ENCODE measurements at regions not wholly inside any gene's neighbourhood (a gene's known extent, or its start where the extent isn't known, plus 50 kb on each side); places are given as distances from the start of the nearest gene placed in this dataset.

DNA sequence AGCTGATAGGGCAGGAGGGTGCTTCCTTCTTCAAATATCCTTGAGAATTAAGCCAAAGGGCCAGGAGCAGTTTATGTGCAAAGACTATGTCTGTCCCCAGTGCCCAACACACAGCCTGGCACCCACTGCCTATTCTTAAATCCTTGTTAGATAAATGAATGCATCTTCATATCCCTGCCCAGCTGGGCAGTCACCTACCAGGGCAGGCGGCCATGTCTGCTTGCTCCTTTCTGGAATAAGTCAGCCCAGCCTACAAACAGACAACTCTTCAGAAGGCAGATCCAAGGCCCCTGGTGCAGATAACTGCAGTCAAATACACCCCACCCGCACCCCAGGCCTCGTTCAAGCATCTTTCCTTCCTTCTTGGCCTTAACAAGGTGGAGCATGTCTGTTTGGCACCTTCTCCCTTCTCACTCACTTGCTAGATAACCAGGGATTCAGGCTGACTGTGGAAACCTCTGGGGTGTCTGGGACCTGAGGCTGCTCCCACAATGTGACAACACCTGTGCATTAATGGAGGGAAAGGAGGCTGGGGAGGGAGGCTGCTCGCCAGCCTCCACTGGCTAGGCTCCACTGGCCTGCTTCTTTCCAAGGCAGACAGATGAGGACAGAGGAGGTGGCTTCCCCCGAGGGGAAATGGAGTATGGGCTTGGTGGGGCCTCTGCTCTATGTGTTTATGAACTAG is 59.9 kb upstream of the COL13A1 start:
- no peak overlapping the region for H3K4me3 ChIP-seq
- no peak for DNase-seq (ENCODE audit: low spot score in 2 of 2)
- H3K36me3 ChIP-seq, result no peaks in the 10 kb centered on the region
- no peaks in the 10 kb centered on the region for H3K9me3 ChIP-seq
- no peak overlapping the region for H3K27ac ChIP-seq
- no peaks in the 10 kb centered on the region for H3K4me1 ChIP-seq
- TF ChIP-seq, protein P1, sequence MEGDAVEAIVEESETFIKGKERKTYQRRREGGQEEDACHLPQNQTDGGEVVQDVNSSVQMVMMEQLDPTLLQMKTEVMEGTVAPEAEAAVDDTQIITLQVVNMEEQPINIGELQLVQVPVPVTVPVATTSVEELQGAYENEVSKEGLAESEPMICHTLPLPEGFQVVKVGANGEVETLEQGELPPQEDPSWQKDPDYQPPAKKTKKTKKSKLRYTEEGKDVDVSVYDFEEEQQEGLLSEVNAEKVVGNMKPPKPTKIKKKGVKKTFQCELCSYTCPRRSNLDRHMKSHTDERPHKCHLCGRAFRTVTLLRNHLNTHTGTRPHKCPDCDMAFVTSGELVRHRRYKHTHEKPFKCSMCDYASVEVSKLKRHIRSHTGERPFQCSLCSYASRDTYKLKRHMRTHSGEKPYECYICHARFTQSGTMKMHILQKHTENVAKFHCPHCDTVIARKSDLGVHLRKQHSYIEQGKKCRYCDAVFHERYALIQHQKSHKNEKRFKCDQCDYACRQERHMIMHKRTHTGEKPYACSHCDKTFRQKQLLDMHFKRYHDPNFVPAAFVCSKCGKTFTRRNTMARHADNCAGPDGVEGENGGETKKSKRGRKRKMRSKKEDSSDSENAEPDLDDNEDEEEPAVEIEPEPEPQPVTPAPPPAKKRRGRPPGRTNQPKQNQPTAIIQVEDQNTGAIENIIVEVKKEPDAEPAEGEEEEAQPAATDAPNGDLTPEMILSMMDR (IDR thresholded peaks at IDR 0.05), result no peak
- TF ChIP-seq POLR2AphosphoS5 (IDR thresholded peaks at IDR 0.05) (no peak), POLR2A (IDR thresholded peaks at IDR 0.05) (no peak)
- intact Hi-C loops (cut with DNase I; ENCODE audit: low total_unique reads), result no loop called here
- H3K27me3 ChIP-seq, result no peaks in the 10 kb centered on the region

DNA sequence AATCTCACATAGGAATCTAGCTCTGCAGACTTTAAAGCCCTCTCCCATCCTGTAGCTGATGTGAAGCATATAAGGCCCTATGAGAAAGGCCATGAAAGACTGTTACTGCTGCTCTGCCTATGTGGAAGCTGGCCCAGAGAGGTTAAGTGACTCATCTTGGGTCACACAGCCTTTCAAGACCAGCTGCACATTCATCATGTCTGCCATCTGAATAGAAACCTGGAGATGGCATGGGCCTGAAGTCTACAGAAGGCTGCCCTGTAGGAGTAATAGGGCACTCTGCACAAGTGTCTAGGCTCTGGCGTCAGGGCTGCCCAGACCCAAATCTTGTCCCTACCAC is 59.4 kb upstream of the COL13A1 start:
- Histone ChIP-seq H3K4me3 (no peak overlapping the region), H3K27ac (no peak overlapping the region), H3K4me1 (no peaks in the 10 kb centered on the region), H3K27me3 (no peaks in the 10 kb centered on the region), H3K36me3 (no peaks in the 10 kb centered on the region), H3K9me3 (no peaks in the 10 kb centered on the region)
- intact Hi-C loops (cut with DNase I; ENCODE audit: low total_unique reads), result no loop called here
- no peak for DNase-seq (ENCODE audit: low spot score in 2 of 2)
- TF ChIP-seq POLR2AphosphoS5 (IDR thresholded peaks at IDR 0.05), result no peak
- TF ChIP-seq, protein P1 (IDR thresholded peaks at IDR 0.05), result no peak
- no peak for TF ChIP-seq POLR2A (IDR thresholded peaks at IDR 0.05)

DNA sequence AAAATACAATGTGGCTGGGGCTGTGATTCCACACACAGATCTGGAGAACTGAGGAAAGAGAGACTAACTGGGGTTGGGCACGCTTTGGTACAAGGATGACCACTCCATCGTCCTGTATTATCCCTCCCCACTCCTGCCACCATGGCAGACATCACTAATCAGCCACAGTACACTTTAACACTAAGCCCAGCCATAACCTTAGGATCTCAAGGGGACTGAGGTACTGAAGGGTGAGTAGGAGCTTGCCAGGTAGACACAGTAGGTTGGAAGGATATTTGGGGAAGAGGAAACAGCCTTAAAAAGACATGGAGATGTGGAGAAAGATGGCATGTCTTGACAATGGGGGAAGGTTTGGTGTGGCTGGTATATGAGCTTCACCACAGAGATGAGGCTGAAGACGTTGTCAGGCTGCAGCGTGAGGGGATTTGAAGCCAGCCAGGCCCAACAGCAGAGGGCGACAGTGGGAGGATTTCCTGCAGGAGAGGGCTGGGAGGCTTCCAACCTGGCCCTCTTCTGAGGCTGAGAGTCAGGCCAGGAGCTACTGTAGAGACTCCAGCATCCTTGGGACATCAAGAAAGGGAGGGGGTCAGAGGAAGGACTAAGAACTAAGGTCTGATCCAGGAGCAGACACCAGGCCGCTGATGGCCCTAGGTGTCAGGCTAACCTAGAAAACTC is 58.6 kb upstream of the COL13A1 start:
- DNase-seq (ENCODE audit: low spot score in 2 of 2), result no peak
- no peak overlapping the region for H3K27ac ChIP-seq
- no peak overlapping the region for H3K4me3 ChIP-seq
- no peaks in the 10 kb centered on the region for H3K36me3 ChIP-seq
- H3K27me3 ChIP-seq, result no peaks in the 10 kb centered on the region
- TF ChIP-seq POLR2AphosphoS5 (IDR thresholded peaks at IDR 0.05) (no peak), POLR2A (IDR thresholded peaks at IDR 0.05) (no peak)
- TF ChIP-seq, protein P1 (IDR thresholded peaks at IDR 0.05), result no peak
- no peaks in the 10 kb centered on the region for H3K4me1 ChIP-seq
- intact Hi-C loops (cut with DNase I; ENCODE audit: low total_unique reads), result no loop called here
- H3K9me3 ChIP-seq, result no peaks in the 10 kb centered on the region

DNA sequence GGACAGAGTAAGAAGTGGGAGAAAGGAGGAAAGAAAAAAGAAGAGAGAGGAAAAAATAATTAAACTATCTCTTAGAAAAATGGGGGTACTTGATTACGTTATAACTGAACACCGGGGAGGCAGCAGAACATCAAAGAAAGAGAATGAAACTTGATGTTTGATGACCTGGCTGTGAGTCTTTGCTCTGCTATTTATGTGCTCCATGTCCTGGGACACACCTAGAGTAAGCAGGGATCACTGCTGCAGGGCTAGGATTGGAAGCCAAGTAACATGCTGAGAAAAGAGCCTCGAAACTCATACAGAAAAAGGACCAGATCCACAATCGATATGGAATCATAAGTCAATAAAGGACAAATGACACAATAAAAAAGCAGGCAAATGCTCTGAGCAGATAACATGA is 56.7 kb upstream of the COL13A1 start:
- DNase-seq (ENCODE audit: low spot score in 2 of 2), result no peak
- H3K4me3 ChIP-seq, result no peak overlapping the region
- no peaks in the 10 kb centered on the region for H3K36me3 ChIP-seq
- no peak overlapping the region for H3K27ac ChIP-seq
- H3K27me3 ChIP-seq, result no peaks in the 10 kb centered on the region
- no peaks in the 10 kb centered on the region for H3K4me1 ChIP-seq
- intact Hi-C loops (cut with DNase I; ENCODE audit: low total_unique reads), result no loop called here
- TF ChIP-seq POLR2A (IDR thresholded peaks at IDR 0.05) (no peak), POLR2AphosphoS5 (IDR thresholded peaks at IDR 0.05) (no peak)
- TF ChIP-seq, protein P1 (IDR thresholded peaks at IDR 0.05), result no peak
- no peaks in the 10 kb centered on the region for H3K9me3 ChIP-seq

DNA sequence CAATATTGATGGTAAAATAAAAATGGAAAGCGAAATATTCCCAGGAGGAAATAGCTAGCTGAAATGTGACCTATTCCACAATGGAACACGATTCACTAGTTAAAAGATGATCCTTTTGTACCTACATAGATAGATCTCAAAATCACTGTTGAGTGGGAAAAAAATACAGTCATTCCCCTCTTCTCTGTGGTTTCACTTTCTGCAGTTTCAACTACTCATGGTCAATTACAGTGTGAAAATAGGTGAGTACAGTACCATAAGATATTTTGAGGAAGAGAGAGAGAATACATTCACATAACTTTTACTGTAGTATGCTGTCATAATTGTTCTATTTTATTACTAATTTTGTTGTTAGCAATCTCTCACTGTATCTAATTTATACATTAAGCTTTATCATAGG is 56.0 kb upstream of the COL13A1 start:
- Histone ChIP-seq H3K27me3 (no peaks in the 10 kb centered on the region), H3K9me3 (no peaks in the 10 kb centered on the region), H3K4me1 (no peaks in the 10 kb centered on the region), H3K27ac (no peak overlapping the region), H3K4me3 (no peak overlapping the region), H3K36me3 (no peaks in the 10 kb centered on the region)
- no peak for DNase-seq (ENCODE audit: low spot score in 2 of 2)
- TF ChIP-seq POLR2A (IDR thresholded peaks at IDR 0.05) (no peak), POLR2AphosphoS5 (IDR thresholded peaks at IDR 0.05) (no peak)
- TF ChIP-seq, protein P1 (IDR thresholded peaks at IDR 0.05), result no peak
- intact Hi-C loops (cut with DNase I; ENCODE audit: low total_unique reads), result no loop called here
